ENCODE measurements at regions not wholly inside any gene's neighbourhood (a gene's known extent, or its start where the extent isn't known, plus 50 kb on each side); places are given as distances from the start of the nearest gene placed in this dataset.

DNA sequence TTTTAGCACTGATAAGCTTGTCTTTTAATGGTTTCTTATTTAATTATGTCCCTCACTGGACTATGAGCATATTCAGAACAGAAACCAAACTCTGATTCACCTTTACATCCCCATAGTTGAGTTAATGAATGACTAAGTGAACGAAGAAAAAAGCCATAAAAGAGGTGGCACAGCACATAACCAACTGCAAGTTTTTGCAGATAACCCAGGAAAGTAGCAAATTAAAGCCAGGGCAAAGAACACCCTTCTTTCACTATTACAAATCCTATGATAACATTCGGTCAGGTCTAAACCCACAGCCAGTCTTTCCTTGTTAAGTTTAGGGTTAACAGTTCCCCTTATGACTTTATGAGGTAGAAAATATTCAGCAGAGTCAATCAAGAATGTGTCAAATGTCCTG, 102.7 kb downstream of the RIN2 start:
- no peak for TF ChIP-seq CTCF (IDR thresholded peaks at IDR 0.05)
- TF ChIP-seq POLR2A (IDR thresholded peaks at IDR 0.05) = no peak

All from heart left ventricle (tissue), 13 donors.